ENCODE measurements at regions not wholly inside any gene's neighbourhood (a gene's known extent, or its start where the extent isn't known, plus 50 kb on each side); places are given as distances from the start of the nearest gene placed in this dataset.

GRCh38 chr1:79681382-79681781, 674.9 kb upstream of the ADGRL4 start:
- H3K4me3 ChIP-seq (ENCODE audit: low read depth, low read length), result no peak overlapping the region
- no peak for DNase-seq (ENCODE audit: low read depth)
- TF ChIP-seq, protein P1, sequence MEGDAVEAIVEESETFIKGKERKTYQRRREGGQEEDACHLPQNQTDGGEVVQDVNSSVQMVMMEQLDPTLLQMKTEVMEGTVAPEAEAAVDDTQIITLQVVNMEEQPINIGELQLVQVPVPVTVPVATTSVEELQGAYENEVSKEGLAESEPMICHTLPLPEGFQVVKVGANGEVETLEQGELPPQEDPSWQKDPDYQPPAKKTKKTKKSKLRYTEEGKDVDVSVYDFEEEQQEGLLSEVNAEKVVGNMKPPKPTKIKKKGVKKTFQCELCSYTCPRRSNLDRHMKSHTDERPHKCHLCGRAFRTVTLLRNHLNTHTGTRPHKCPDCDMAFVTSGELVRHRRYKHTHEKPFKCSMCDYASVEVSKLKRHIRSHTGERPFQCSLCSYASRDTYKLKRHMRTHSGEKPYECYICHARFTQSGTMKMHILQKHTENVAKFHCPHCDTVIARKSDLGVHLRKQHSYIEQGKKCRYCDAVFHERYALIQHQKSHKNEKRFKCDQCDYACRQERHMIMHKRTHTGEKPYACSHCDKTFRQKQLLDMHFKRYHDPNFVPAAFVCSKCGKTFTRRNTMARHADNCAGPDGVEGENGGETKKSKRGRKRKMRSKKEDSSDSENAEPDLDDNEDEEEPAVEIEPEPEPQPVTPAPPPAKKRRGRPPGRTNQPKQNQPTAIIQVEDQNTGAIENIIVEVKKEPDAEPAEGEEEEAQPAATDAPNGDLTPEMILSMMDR (conservative IDR thresholded peaks at IDR 0.05; ENCODE audit: low read depth, low read length), result no peak

- no peak overlapping the region for H3K4me3 ChIP-seq (ENCODE audit: low read depth, low read length)
- TF ChIP-seq, protein P1 (conservative IDR thresholded peaks at IDR 0.05; ENCODE audit: low read depth, low read length), result no peak
- DNase-seq (ENCODE audit: low read depth), result no peak
Measured at GRCh38 chr1:79679916-79680315, 673.4 kb upstream of the ADGRL4 start.

DNA sequence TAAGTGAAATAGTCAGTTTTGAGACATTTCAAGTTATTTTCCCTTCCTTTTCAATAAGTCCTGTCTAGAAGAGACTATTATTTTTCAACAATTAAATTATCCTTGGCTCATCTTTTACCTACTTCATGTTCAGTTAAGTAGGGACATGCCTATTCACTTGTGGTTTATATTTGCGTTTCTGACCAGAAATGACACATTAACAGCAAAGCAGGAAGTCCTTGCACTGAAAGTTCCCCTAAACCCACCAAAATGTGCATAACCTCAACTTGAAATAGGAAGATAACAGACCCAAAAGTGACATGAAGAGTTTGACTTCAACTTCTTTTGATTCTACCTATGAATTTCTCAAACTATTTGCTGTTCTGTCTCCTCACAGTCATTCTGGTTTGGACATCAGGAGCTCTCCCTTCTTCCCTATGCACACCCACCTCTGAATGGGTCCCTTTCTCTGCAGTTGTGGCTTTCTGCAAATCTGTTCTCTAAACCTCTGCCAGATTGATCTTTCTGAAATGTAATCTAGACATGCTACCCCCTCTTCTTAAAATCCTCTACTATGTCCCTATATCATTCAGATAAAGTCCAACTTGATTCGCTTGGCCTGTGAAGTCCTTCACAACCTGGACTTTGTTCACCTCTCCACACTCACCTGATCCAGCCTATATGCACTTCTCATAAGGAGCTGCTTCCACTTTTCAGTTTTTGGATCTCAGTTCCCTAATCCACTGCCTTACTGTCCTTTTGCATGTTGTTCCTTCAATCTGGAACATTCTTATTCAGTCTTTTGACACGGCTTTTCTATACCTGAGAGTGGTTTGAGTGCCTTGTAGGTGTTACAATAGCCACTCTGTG, 661.5 kb upstream of the ADGRL4 start:
- TF ChIP-seq, protein P1 (conservative IDR thresholded peaks at IDR 0.05; ENCODE audit: low read depth, low read length), result no peak

DNA sequence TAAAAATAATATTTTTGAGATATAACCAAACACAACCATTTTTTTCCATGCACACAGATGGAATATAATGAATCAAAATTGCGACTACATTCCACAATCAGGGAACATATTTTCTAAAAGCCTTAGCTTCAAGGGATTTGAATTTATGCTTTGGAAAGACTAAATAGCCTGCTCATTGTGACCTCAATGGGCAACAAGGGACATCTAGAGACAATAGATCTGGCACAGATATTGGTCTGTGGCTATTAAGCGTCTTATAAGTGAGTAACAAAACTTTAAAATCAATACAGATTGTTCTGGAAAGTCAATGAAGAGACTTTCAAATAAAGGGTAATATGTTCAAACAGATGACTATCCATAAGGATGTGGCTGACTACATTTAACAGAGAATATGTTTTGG, 660.6 kb upstream of the ADGRL4 start:
- H3K4me3 ChIP-seq (ENCODE audit: low read depth, low read length), result no peak overlapping the region
- TF ChIP-seq, protein P1 (conservative IDR thresholded peaks at IDR 0.05; ENCODE audit: low read depth, low read length), result no peak
- no peak for DNase-seq (ENCODE audit: low read depth)

More for the DNA sequence above, 661.5 kb upstream of the ADGRL4 start:
- H3K4me3 ChIP-seq (ENCODE audit: low read depth, low read length), result no peak overlapping the region
- no peak for DNase-seq (ENCODE audit: low read depth)

DNA sequence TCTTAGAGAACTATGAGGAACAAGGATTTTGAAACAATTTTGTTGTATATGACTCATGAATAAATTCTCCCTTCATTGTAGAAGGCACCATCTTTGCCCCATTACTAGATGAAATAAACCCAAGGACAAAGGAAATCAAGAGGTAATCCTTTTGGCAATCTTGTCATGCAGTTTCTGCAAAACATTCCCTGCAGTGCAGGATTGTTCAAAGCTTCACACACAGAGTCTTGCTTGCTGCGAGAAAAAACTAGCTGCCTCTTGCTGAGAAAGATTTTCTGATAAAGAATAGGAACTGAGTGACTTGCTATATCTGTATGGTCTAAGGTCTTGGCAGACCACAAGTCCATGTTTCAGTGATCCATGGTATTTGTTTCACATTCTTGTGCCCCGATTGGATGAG, 657.4 kb upstream of the ADGRL4 start:
- DNase-seq (ENCODE audit: low read depth), result no peak
- TF ChIP-seq, protein P1 (conservative IDR thresholded peaks at IDR 0.05; ENCODE audit: low read depth, low read length), result no peak
- H3K4me3 ChIP-seq (ENCODE audit: low read depth, low read length), result no peak overlapping the region

DNA sequence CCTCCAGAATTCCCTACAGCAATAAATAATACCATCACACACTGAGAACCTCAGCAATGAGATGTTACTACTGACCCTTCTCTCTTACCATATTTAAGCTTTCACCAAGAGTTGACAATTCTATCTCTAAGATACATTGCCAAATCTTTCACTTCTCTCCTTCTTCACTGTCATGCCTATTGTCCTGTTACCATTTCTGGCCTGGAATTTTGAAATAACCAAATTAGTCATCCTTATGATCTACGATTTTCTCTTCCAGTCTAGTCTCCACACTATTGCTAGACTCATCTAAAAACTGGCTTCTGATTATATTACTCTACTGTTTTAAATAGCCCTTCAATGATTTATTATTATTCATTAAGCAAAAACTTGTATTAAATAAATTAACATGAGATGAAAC, 656.1 kb upstream of the ADGRL4 start:
- no peak for DNase-seq (ENCODE audit: low read depth)
- H3K4me3 ChIP-seq (ENCODE audit: low read depth, low read length), result no peak overlapping the region
- TF ChIP-seq, protein P1 (conservative IDR thresholded peaks at IDR 0.05; ENCODE audit: low read depth, low read length), result no peak

GRCh38 chr1:79660129-79660528, 653.6 kb upstream of the ADGRL4 start:
- DNase-seq (ENCODE audit: low read depth), result no peak
- TF ChIP-seq, protein P1 (conservative IDR thresholded peaks at IDR 0.05; ENCODE audit: low read depth, low read length), result no peak
- H3K4me3 ChIP-seq (ENCODE audit: low read depth, low read length), result no peak overlapping the region

All from epithelial cell of proximal tubule (primary cell).